Gastroesophageal sphincter (tissue), 3 donors: ENCODE measurements at regions not wholly inside any gene's neighbourhood (a gene's known extent, or its start where the extent isn't known, plus 50 kb on each side); places are given as distances from the start of the nearest gene placed in this dataset.

Experiments
- CTCF ChIP-seq, 4 experiments: fragments of 200-600 bp in 2 of 4; fragments of 450-650 bp in 2 of 4; sonication (generic) in 1 of 4; IDR thresholded peaks; one replicate each; pipeline ENCODE4 v1.5.1; 2017 to 2019; ENCODE audit warnings: antibody characterized with exemption in 4 of 4, mild to moderate bottlenecking in 2 of 4, moderate library complexity in 2 of 4
- EP300 ChIP-seq: sonication (generic); formaldehyde crosslinking; IDR thresholded peaks from one replicate; pipeline ENCODE4 v1.6.1; 2017; ENCODE audit warnings: antibody characterized with exemption, mild to moderate bottlenecking
- POLR2A ChIP-seq, 2 donors: fragments of 450-650 bp; IDR thresholded peaks; one replicate each; pipeline ENCODE4 v1.6.1; 2017; ENCODE audit warnings: antibody characterized with exemption in 2 of 2, mild to moderate bottlenecking in 2 of 2, moderate library complexity in 1 of 2
- POLR2AphosphoS5 ChIP-seq: sonication (generic); formaldehyde crosslinking; IDR thresholded peaks from one replicate; pipeline ENCODE4 v1.6.1; 2017; ENCODE audit warnings: antibody characterized with exemption

GRCh38 chr4:96186593-96186992 is 346.7 kb downstream of the PDHA2 start:
- TF ChIP-seq CTCF (IDR thresholded peaks at IDR 0.05) (no peak), POLR2AphosphoS5 (no peak), POLR2A (IDR thresholded peaks at IDR 0.05) (no peak), EP300 (no peak)
